ENCODE measurements at regions not wholly inside any gene's neighbourhood (a gene's known extent, or its start where the extent isn't known, plus 50 kb on each side); places are given as distances from the start of the nearest gene placed in this dataset.

- no peak for DNase-seq
- CTCF ChIA-PET, result no interaction called here
- Mint-ChIP-seq H3K9me3 (peaks cover 4% of the 10 kb centered on the region), H3K4me1 (ENCODE audit: low read depth) (no peaks in the 10 kb centered on the region), H3K4me3 (no peak overlapping the region), H3K36me3 (ENCODE audit: low read depth) (no peaks in the 10 kb centered on the region), H3K27me3 (ENCODE audit: low read depth) (peaks cover 3% of the 10 kb centered on the region), H3K27ac (no peak overlapping the region)
- intact Hi-C loops (cut with micrococcal nuclease), result no loop called here
Measured at GRCh38 chr10:112025228-112025627, 158.3 kb downstream of the GPAM start.

DNA sequence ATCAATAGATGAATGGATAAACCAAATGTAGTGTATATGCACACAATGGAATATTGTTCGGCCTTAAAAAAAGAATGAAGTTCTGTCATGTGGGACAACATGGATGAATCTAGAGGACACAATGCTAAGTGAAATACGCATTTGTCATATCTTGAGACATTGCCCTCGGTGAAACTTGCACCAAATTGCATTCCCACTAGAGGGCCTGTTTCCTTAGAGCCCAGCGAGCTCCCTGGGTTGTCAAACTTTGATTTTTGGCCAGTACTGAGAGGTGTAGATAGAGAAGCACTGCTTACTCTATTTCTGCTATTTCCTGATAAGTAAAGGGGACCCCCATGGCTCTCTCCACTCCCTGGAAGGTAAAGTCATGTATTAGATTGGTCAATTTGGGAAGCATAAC lies 157.1 kb downstream of the GPAM start:
- H3K27ac Mint-ChIP-seq, result no peak overlapping the region
- intact Hi-C loops (cut with micrococcal nuclease), result no loop called here
- H3K36me3 Mint-ChIP-seq (ENCODE audit: low read depth), result no peaks in the 10 kb centered on the region
- H3K9me3 Mint-ChIP-seq, result peaks cover 4% of the 10 kb centered on the region
- no peak for DNase-seq
- H3K4me1 Mint-ChIP-seq (ENCODE audit: low read depth), result no peaks in the 10 kb centered on the region
- peaks cover 3% of the 10 kb centered on the region for H3K27me3 Mint-ChIP-seq (ENCODE audit: low read depth)
- H3K4me3 Mint-ChIP-seq, result no peak overlapping the region
- CTCF ChIA-PET, result no interaction called here

DNA sequence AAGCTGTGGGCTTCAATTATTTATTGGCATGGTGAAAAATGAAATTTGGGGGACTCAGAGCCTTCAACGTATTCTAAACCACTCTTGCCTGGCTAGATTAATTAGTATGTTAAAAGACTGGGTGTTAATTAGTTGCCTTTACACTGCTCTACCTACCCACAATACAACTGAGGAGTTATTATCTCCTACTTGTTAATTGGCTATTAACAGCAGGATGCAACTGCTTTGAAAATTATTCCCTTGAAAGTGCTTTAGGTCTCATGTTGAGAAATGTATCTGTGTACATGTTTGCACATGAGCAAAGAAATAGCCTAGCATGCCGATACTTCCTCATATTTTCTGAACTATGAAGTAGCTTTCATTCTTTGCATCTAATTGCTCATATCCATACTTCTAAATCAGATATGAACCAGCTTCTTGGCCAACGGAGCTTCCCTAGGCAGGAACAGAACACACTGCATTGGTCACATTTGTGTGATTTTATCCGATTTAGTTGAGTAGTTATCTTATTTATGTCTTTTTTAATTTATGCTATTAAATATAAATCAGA lies 155.8 kb downstream of the GPAM start:
- no peak overlapping the region for H3K27ac Mint-ChIP-seq
- CTCF ChIA-PET, result interaction anchor here (1.1 kb wide), 1 partner anchor 110 kb away, joined by 4 read pairs; no protein-coding TSS in a partner anchor
- H3K4me1 Mint-ChIP-seq (ENCODE audit: low read depth), result no peaks in the 10 kb centered on the region
- H3K4me3 Mint-ChIP-seq, result no peak overlapping the region
- peaks cover 10% of the 10 kb centered on the region for H3K9me3 Mint-ChIP-seq
- no peaks in the 10 kb centered on the region for H3K36me3 Mint-ChIP-seq (ENCODE audit: low read depth)
- no peak for DNase-seq
- intact Hi-C loops (cut with micrococcal nuclease), result no loop called here
- H3K27me3 Mint-ChIP-seq (ENCODE audit: low read depth), result peaks cover 3% of the 10 kb centered on the region

DNA sequence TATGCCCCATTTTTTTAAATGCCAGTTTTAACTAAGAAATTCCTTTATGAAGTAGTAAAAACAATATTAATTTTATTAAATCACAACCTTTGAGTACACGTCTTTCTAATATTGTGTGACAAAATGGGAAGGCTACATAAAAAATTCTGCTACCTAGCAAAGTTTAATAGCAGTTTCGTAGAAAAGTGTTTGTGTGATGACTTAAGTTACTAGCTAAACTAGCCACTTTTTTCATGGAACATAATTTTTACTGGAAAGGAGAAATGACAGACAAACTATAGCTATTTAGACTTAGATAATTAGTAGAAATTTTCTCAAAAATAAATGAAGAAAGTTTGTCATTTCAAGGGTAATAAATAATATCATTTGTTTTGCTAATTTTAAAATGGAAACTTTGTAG lies 153.1 kb downstream of the GPAM start:
- H3K4me1 Mint-ChIP-seq (ENCODE audit: low read depth), result no peaks in the 10 kb centered on the region
- no peak overlapping the region for H3K4me3 Mint-ChIP-seq
- no peaks in the 10 kb centered on the region for H3K27me3 Mint-ChIP-seq (ENCODE audit: low read depth)
- intact Hi-C loops (cut with micrococcal nuclease), result no loop called here
- peaks cover 10% of the 10 kb centered on the region for H3K9me3 Mint-ChIP-seq
- no peak for DNase-seq
- H3K36me3 Mint-ChIP-seq (ENCODE audit: low read depth), result no peaks in the 10 kb centered on the region
- CTCF ChIA-PET, result no interaction called here
- no peak overlapping the region for H3K27ac Mint-ChIP-seq

GRCh38 chr10:112039823-112040222 lies 143.7 kb downstream of the GPAM start:
- DNase-seq, result no peak
- Mint-ChIP-seq H3K9me3 (peaks cover 4% of the 10 kb centered on the region), H3K36me3 (ENCODE audit: low read depth) (no peaks in the 10 kb centered on the region), H3K4me3 (no peak overlapping the region), H3K27me3 (ENCODE audit: low read depth) (peaks cover 8% of the 10 kb centered on the region), H3K4me1 (ENCODE audit: low read depth) (no peaks in the 10 kb centered on the region), H3K27ac (no peak overlapping the region)
- CTCF ChIA-PET, result no interaction called here
- intact Hi-C loops (cut with micrococcal nuclease), result no loop called here

GRCh38 chr10:112040696-112041095 lies 142.9 kb downstream of the GPAM start:
- H3K4me3 Mint-ChIP-seq, result no peak overlapping the region
- H3K27ac Mint-ChIP-seq, result no peak overlapping the region
- CTCF ChIA-PET, result no interaction called here
- peaks cover 4% of the 10 kb centered on the region for H3K9me3 Mint-ChIP-seq
- DNase-seq, result no peak
- intact Hi-C loops (cut with micrococcal nuclease), result no loop called here
- no peaks in the 10 kb centered on the region for H3K36me3 Mint-ChIP-seq (ENCODE audit: low read depth)
- no peaks in the 10 kb centered on the region for H3K4me1 Mint-ChIP-seq (ENCODE audit: low read depth)
- H3K27me3 Mint-ChIP-seq (ENCODE audit: low read depth), result peaks cover 8% of the 10 kb centered on the region

DNA sequence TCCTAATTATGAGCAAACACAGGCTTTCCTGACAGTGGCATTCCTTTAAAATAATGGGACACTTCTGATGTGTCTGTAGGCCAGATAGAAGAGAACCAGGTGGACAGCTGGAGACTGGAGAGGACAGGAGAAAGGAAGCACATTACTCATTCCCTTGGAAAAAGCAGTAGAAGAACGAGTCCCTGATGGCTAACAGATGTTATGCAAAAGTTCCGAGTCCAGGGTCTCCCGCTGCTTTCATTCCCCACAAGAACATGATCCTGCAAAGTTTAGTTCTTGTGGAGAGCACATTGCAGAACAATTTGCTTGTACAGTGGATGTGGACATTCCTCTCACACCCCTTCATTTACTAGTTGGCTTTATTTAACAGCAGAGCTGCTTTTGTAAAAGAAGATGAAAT lies 137.6 kb downstream of the GPAM start:
- H3K36me3 Mint-ChIP-seq (ENCODE audit: low read depth), result no peaks in the 10 kb centered on the region
- CTCF ChIA-PET, result no interaction called here
- intact Hi-C loops (cut with micrococcal nuclease), result no loop called here
- H3K4me1 Mint-ChIP-seq (ENCODE audit: low read depth), result no peaks in the 10 kb centered on the region
- DNase-seq, result no peak
- H3K27me3 Mint-ChIP-seq (ENCODE audit: low read depth), result peaks cover 9% of the 10 kb centered on the region
- peaks cover 4% of the 10 kb centered on the region for H3K9me3 Mint-ChIP-seq
- no peak overlapping the region for H3K4me3 Mint-ChIP-seq
- H3K27ac Mint-ChIP-seq, result no peak overlapping the region

DNA sequence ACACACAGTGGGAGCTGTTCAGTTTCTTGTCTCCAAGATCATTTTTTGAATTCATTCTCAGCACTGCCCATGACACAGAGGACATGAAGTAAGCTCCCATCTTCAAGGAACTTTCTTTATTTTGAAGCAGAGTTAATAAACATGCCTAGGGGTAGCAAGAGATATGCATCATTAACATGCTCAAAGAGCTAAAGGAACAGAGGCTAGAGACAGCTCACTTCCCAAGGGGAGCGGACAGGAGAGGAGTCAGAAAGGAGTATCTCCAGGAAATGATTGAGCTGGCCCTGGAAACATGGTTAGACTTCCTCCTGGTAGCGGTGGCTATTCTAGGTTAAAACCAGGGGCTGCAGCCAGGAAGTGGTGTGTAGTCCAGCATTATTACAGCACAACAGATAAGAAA lies 135.9 kb downstream of the GPAM start:
- Mint-ChIP-seq H3K4me3 (no peak overlapping the region), H3K4me1 (ENCODE audit: low read depth) (no peaks in the 10 kb centered on the region), H3K36me3 (ENCODE audit: low read depth) (no peaks in the 10 kb centered on the region), H3K9me3 (peaks cover 4% of the 10 kb centered on the region), H3K27ac (no peak overlapping the region), H3K27me3 (ENCODE audit: low read depth) (peaks cover 3% of the 10 kb centered on the region)
- CTCF ChIA-PET, result no interaction called here
- intact Hi-C loops (cut with micrococcal nuclease), result no loop called here
- DNase-seq, result no peak

DNA sequence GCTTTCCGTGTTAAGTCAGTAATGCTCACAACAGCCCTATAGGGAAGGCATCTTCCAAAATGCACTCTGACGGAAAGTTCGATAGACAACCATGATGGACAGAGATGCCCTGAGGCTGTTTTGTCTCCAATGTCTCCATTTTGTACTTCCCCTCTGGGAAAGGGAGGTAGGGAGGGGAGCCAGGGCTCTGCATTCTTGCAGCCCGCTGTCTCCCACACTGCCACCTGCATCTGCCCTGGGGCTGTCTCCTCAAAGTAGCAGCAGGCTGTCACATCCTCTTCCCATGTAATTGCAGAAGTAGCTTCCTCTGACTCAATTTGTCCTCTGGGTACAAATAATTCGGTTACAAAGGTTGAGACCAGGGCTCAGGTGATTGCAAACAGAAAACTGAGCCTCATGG lies 131.4 kb downstream of the GPAM start:
- intact Hi-C loops (cut with micrococcal nuclease), result no loop called here
- no peak for DNase-seq
- no peaks in the 10 kb centered on the region for H3K4me1 Mint-ChIP-seq (ENCODE audit: low read depth)
- CTCF ChIA-PET, result no interaction called here
- no peak overlapping the region for H3K27ac Mint-ChIP-seq
- H3K36me3 Mint-ChIP-seq (ENCODE audit: low read depth), result no peaks in the 10 kb centered on the region
- no peak overlapping the region for H3K4me3 Mint-ChIP-seq
- peaks cover 11% of the 10 kb centered on the region for H3K27me3 Mint-ChIP-seq (ENCODE audit: low read depth)
- H3K9me3 Mint-ChIP-seq, result no peaks in the 10 kb centered on the region

- peaks cover 10% of the 10 kb centered on the region for H3K27me3 Mint-ChIP-seq (ENCODE audit: low read depth)
- intact Hi-C loops (cut with micrococcal nuclease), result no loop called here
Measured at GRCh38 chr10:112053895-112054294, 129.7 kb downstream of the GPAM start.

GRCh38 chr10:112054516-112054915 lies 129.0 kb downstream of the GPAM start:
- intact Hi-C loops (cut with micrococcal nuclease), result no loop called here
- Mint-ChIP-seq H3K27ac (no peak overlapping the region), H3K4me3 (no peak overlapping the region), H3K9me3 (no peaks in the 10 kb centered on the region), H3K4me1 (ENCODE audit: low read depth) (no peaks in the 10 kb centered on the region), H3K27me3 (ENCODE audit: low read depth) (peaks cover 10% of the 10 kb centered on the region), H3K36me3 (ENCODE audit: low read depth) (no peaks in the 10 kb centered on the region)
- CTCF ChIA-PET, result no interaction called here
- no peak for DNase-seq

More at GRCh38 chr10:112053895-112054294, 129.7 kb downstream of the GPAM start:
- Mint-ChIP-seq H3K4me1 (ENCODE audit: low read depth) (no peaks in the 10 kb centered on the region), H3K27ac (no peak overlapping the region), H3K9me3 (no peaks in the 10 kb centered on the region), H3K4me3 (no peak overlapping the region), H3K36me3 (ENCODE audit: low read depth) (no peaks in the 10 kb centered on the region)
- DNase-seq, result no peak
- CTCF ChIA-PET, result no interaction called here

DNA sequence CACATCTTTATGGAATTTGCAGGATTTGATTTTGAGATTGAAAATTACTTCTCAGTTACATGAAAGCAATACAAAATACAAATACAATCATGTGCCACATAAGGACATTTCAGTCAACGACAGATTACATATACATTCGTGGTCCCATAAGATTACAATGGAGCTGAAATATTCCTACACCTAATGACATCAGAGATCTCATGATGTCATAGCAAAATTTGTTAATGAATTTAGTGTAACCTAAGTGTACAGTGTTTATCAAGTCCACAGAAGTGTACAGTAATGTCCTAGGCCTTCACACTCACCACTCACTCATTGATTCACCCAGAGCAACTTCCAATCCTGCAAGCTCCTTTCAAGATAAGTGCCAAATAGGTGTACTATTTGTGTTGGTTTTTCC lies 126.5 kb downstream of the GPAM start:
- DNase-seq, result no peak
- no peaks in the 10 kb centered on the region for H3K9me3 Mint-ChIP-seq
- H3K27me3 Mint-ChIP-seq (ENCODE audit: low read depth), result peaks cover 10% of the 10 kb centered on the region
- no peak overlapping the region for H3K4me3 Mint-ChIP-seq
- CTCF ChIA-PET, result no interaction called here
- no peaks in the 10 kb centered on the region for H3K4me1 Mint-ChIP-seq (ENCODE audit: low read depth)
- intact Hi-C loops (cut with micrococcal nuclease), result no loop called here
- H3K27ac Mint-ChIP-seq, result no peak overlapping the region
- H3K36me3 Mint-ChIP-seq (ENCODE audit: low read depth), result no peaks in the 10 kb centered on the region

GRCh38 chr10:112059220-112059619 lies 124.3 kb downstream of the GPAM start:
- CTCF ChIA-PET, result no interaction called here
- Mint-ChIP-seq H3K9me3 (no peaks in the 10 kb centered on the region), H3K36me3 (ENCODE audit: low read depth) (no peaks in the 10 kb centered on the region), H3K27me3 (ENCODE audit: low read depth) (peaks cover 12% of the 10 kb centered on the region), H3K4me3 (no peak overlapping the region), H3K4me1 (ENCODE audit: low read depth) (no peaks in the 10 kb centered on the region), H3K27ac (no peak overlapping the region)
- DNase-seq, result no peak
- intact Hi-C loops (cut with micrococcal nuclease), result no loop called here

All from activated naive CD4-positive, alpha-beta T cell treated with anti-CD3 and anti-CD28 coated beads for 36 hours (primary cell).